DMS 273 treated with DMSO at 0.1 percent for 48 hours (cell line): ENCODE measurements at regions not wholly inside any gene's neighbourhood (a gene's known extent, or its start where the extent isn't known, plus 50 kb on each side); places are given as distances from the start of the nearest gene placed in this dataset.
"Not testable (repeated sequence)": the region's sequence is repeated elsewhere in the genome, so short reads cannot be mapped to it uniquely, and the experiment has no call there.

Experiments used
- DNase-seq: peaks from one replicate; lab custom pipeline; 2025; lab: John Stamatoyannopoulos, UW

- DNase-seq, result no peak
Measured at GRCh38 chr16:14384745-14385144, 245.3 kb downstream of the PARN start.

GRCh38 chr16:14383844-14384243 is 246.2 kb downstream of the PARN start:
- not testable (repeated sequence) for DNase-seq

GRCh38 chr16:14378689-14379467 is 251.2 kb downstream of the PARN start:
- DNase-seq, result no peak

GRCh38 chr16:14378131-14378551 is 251.9 kb downstream of the PARN start:
- DNase-seq, result no peak

- no peak for DNase-seq
Measured at GRCh38 chr16:14377326-14377725, 252.7 kb downstream of the PARN start.

GRCh38 chr16:14375132-14375491 is 254.9 kb downstream of the PARN start:
- no peak for DNase-seq

- DNase-seq, result no peak
Measured at GRCh38 chr16:14374451-14375131, 255.5 kb downstream of the PARN start.

GRCh38 chr16:14373896-14374295 is 256.2 kb downstream of the PARN start:
- DNase-seq, result no peak

- DNase-seq, result no peak
Measured at GRCh38 chr16:14373406-14373805, 256.7 kb downstream of the PARN start.

- DNase-seq, result no peak
Measured at GRCh38 chr16:14372471-14372870, 257.6 kb downstream of the PARN start.

GRCh38 chr16:14371778-14372431 is 258.2 kb downstream of the PARN start:
- no peak for DNase-seq

GRCh38 chr16:14370736-14371234 is 259.3 kb downstream of the PARN start:
- no peak for DNase-seq

- no peak for DNase-seq
Measured at GRCh38 chr16:14369734-14370598, 260.1 kb downstream of the PARN start.

GRCh38 chr16:14368399-14368798 is 261.7 kb downstream of the PARN start:
- DNase-seq, result no peak

GRCh38 chr16:14366974-14367707 is 262.9 kb downstream of the PARN start:
- DNase-seq, result no peak

GRCh38 chr16:14366447-14366846 is 263.6 kb downstream of the PARN start:
- no peak for DNase-seq

GRCh38 chr16:14365200-14365851 is 264.7 kb downstream of the PARN start:
- no peak for DNase-seq

- DNase-seq, result no peak
Measured at GRCh38 chr16:14364386-14365199, 265.5 kb downstream of the PARN start.

GRCh38 chr16:14364112-14364385 is 266.0 kb downstream of the PARN start:
- DNase-seq, result no peak

GRCh38 chr16:14362774-14363371 is 267.2 kb downstream of the PARN start:
- no peak for DNase-seq
